Liver (tissue), 8 donors: ENCODE measurements at regions not wholly inside any gene's neighbourhood (a gene's known extent, or its start where the extent isn't known, plus 50 kb on each side); places are given as distances from the start of the nearest gene placed in this dataset.

ENCODE experiments used
- DNase-seq: peaks from one replicate; pipeline ENCODE4 v3.0.0-alpha.2; 2017; ENCODE audit warnings: low spot score
- H3K27ac ChIP-seq, 2 donors: one replicate each; pipeline ENCODE4 v1.7.0; 2013; ENCODE audit warnings: inconsistent platforms in 2 of 2, low read length in 2 of 2, control low read depth in 1 of 2, low read depth in 1 of 2, mild to moderate bottlenecking in 1 of 2
- H3K27me3 ChIP-seq, 4 donors: one replicate each; pipeline versions ENCODE4 v1.6.1 to v1.7.0; 2013; ENCODE audit warnings: low read length in 3 of 4, inconsistent platforms in 1 of 4, mild to moderate bottlenecking in 1 of 4, moderate library complexity in 1 of 4; ENCODE audit not compliant: control insufficient read depth in 4 of 4, insufficient read depth in 4 of 4
- H3K36me3 ChIP-seq, 4 donors: one replicate each; pipeline versions ENCODE4 v1.6.1 to v1.7.0; 2013; ENCODE audit warnings: low read length in 3 of 4, mild to moderate bottlenecking in 3 of 4, low read depth in 1 of 4, moderate library complexity in 1 of 4; ENCODE audit not compliant: control insufficient read depth in 4 of 4, insufficient read depth in 3 of 4
- H3K4me1 ChIP-seq, 4 donors: one replicate each; pipeline versions ENCODE4 v1.6.1 to v1.7.0; 2013; ENCODE audit warnings: low read length in 3 of 4, mild to moderate bottlenecking in 3 of 4, moderate library complexity in 1 of 4; ENCODE audit not compliant: control insufficient read depth in 4 of 4, insufficient read depth in 4 of 4
- H3K4me3 ChIP-seq, 3 donors: one replicate each; pipeline versions ENCODE4 v1.6.1 to v1.7.0; 2013; ENCODE audit warnings: low read length in 3 of 3, control low read depth in 1 of 3, low read depth in 1 of 3, mild to moderate bottlenecking in 1 of 3
- H3K9ac ChIP-seq, 2 donors: one replicate each; pipeline ENCODE4 v1.7.0; 2013; ENCODE audit warnings: low read length in 2 of 2, mild to moderate bottlenecking in 2 of 2, moderate library complexity in 2 of 2, control low read depth in 1 of 2, low read depth in 1 of 2
- H3K9me3 ChIP-seq, 4 donors: one replicate each; pipeline versions ENCODE4 v1.6.1 to v1.7.0; 2013; ENCODE audit warnings: low read length in 3 of 4; ENCODE audit not compliant: control insufficient read depth in 4 of 4
- EGR1 ChIP-seq, 2 donors: IDR thresholded peaks; 2 replicates each; pipeline ENCODE4 v1.6.1; 2016 to 2018; ENCODE audit warnings: antibody characterized with exemption in 2 of 2, low read depth in 2 of 2
- FOXA1 ChIP-seq: IDR thresholded peaks from 2 replicates; pipeline ENCODE4 v1.6.1; 2016; ENCODE audit warnings: antibody characterized with exemption
- FOXA2 ChIP-seq: IDR thresholded peaks from 2 replicates; pipeline ENCODE4 v1.6.1; 2016; ENCODE audit warnings: antibody characterized with exemption
- GABPA ChIP-seq, 2 donors: IDR thresholded peaks in 1 of 2; conservative IDR thresholded peaks in 1 of 2; 2 replicates each; pipeline ENCODE4 v1.6.1; 2016; ENCODE audit warnings: antibody characterized with exemption in 2 of 2, mild to moderate bottlenecking in 1 of 2, moderate library complexity in 1 of 2
- HNF4A ChIP-seq, 2 donors: conservative IDR thresholded peaks; 2 replicates each; pipeline ENCODE4 v1.6.1; 2016; ENCODE audit warnings: antibody characterized with exemption in 2 of 2, mild to moderate bottlenecking in 2 of 2
- HNF4G ChIP-seq: IDR thresholded peaks from 2 replicates; pipeline ENCODE4 v1.6.1; 2016; ENCODE audit warnings: antibody characterized with exemption
- JUND ChIP-seq, 2 donors: IDR thresholded peaks; 2 replicates each; pipeline ENCODE4 v1.6.1; 2016; ENCODE audit warnings: antibody characterized with exemption in 2 of 2
- NR2F2 ChIP-seq: IDR thresholded peaks from 2 replicates; pipeline ENCODE4 v1.6.1; 2016; ENCODE audit warnings: antibody characterized with exemption
- RAD21 ChIP-seq, 2 donors: IDR thresholded peaks; 2 replicates each; pipeline ENCODE4 v1.6.1; 2016; ENCODE audit warnings: antibody characterized with exemption in 2 of 2, mild to moderate bottlenecking in 2 of 2
- RXRA ChIP-seq, 2 donors: IDR thresholded peaks; 2 replicates each; pipeline ENCODE4 v1.6.1; 2017 to 2018; ENCODE audit warnings: antibody characterized with exemption in 2 of 2, mild to moderate bottlenecking in 1 of 2
- SP1 ChIP-seq: IDR thresholded peaks from 2 replicates; pipeline ENCODE4 v1.6.1; 2018; ENCODE audit warnings: antibody characterized with exemption, mild to moderate bottlenecking
- TAF1 ChIP-seq: conservative IDR thresholded peaks from 2 replicates; pipeline ENCODE4 v1.6.1; 2016; ENCODE audit warnings: antibody characterized with exemption, mild to moderate bottlenecking
- YY1 ChIP-seq: IDR thresholded peaks from 2 replicates; pipeline ENCODE4 v1.6.1; 2016; ENCODE audit warnings: antibody characterized with exemption, mild to moderate bottlenecking
- WGBS: extraction: QIAGEN DNeasy Blood & Tissue Kit; methylation state at CpG from one replicate; pipeline ENCODE4 v1.1.7; 2013; 5-methylcytosine and 5-hydroxymethylcytosine counted together
- TF ChIP-seq, protein P1 (sequence below): IDR thresholded peaks from 2 replicates; pipeline ENCODE4 v1.6.1; 2016; ENCODE audit warnings: antibody characterized with exemption
- TF ChIP-seq, protein P2 (sequence below): fragments of 150-350 bp; IDR thresholded peaks from 2 replicates; pipeline ENCODE4 v1.5.1; 2017; ENCODE audit warnings: improper control_type of control experiment, low read depth, low read length; ENCODE audit not compliant: missing input control
- TF ChIP-seq, protein P3 (sequence below): IDR thresholded peaks from 2 replicates; pipeline ENCODE4 v1.6.1; 2016; ENCODE audit warnings: antibody characterized with exemption
- TF ChIP-seq, protein P4 (sequence below): IDR thresholded peaks from 2 replicates; pipeline ENCODE4 v1.6.1; 2016; ENCODE audit warnings: antibody characterized with exemption
- TF ChIP-seq, protein P5 (sequence below): IDR thresholded peaks from 2 replicates; pipeline ENCODE4 v1.6.1; 2016; ENCODE audit warnings: antibody characterized with exemption, mild to moderate bottlenecking
- donor health status: healthy.
- donor health status: healthy.
- donor health status: healthy.
- donor health status: healthy.
- donor health status: healthy.

DNA sequence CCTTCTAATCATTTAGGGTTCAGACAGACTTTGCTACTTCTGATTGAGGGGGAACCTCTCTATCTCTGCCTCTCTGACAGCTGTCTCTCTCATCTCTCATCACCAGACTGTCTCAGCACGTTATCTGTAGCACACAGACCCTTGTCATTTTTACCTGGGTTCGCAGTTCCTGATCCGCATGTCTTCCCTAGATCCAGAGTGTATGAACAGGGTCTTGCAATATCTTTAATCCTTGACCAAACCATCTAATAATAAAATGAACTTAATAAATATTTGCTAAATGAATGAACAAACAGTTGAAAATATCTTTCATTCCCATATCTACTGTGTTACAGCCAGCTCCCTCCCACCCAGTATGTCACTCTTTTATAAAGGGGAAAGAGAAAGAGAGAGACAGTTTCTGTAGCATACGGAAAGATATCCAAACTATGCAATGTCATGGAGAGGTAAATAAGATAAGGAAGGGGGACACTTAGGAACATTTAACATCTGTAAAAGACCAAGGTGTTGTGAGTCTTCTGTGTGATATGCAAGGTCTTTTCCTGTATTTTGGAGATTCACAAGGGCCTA, 507.6 kb downstream of the SUCLG1 start:
- no peaks in the 10 kb centered on the region for H3K4me1 ChIP-seq
- TF ChIP-seq GABPA (IDR thresholded peaks at IDR 0.05 in 1 of 2, conservative IDR thresholded peaks at IDR 0.05 in 1 of 2) (no peak), NR2F2 (no peak), EGR1 (IDR thresholded peaks at IDR 0.05; ENCODE audit: low read depth in 2 of 2) (no peak), RAD21 (IDR thresholded peaks at IDR 0.05) (no peak), TAF1 (no peak), JUND (IDR thresholded peaks at IDR 0.05) (no peak), HNF4G (no peak), RXRA (IDR thresholded peaks at IDR 0.05) (no peak), HNF4A (conservative IDR thresholded peaks at IDR 0.05) (no peak), YY1 (no peak), FOXA1 (no peak), FOXA2 (no peak), SP1 (no peak)
- TF ChIP-seq, protein P1, sequence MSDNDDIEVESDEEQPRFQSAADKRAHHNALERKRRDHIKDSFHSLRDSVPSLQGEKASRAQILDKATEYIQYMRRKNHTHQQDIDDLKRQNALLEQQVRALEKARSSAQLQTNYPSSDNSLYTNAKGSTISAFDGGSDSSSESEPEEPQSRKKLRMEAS, result no peak
- TF ChIP-seq, protein P2, sequence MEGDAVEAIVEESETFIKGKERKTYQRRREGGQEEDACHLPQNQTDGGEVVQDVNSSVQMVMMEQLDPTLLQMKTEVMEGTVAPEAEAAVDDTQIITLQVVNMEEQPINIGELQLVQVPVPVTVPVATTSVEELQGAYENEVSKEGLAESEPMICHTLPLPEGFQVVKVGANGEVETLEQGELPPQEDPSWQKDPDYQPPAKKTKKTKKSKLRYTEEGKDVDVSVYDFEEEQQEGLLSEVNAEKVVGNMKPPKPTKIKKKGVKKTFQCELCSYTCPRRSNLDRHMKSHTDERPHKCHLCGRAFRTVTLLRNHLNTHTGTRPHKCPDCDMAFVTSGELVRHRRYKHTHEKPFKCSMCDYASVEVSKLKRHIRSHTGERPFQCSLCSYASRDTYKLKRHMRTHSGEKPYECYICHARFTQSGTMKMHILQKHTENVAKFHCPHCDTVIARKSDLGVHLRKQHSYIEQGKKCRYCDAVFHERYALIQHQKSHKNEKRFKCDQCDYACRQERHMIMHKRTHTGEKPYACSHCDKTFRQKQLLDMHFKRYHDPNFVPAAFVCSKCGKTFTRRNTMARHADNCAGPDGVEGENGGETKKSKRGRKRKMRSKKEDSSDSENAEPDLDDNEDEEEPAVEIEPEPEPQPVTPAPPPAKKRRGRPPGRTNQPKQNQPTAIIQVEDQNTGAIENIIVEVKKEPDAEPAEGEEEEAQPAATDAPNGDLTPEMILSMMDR, result no peak
- TF ChIP-seq, protein P3, sequence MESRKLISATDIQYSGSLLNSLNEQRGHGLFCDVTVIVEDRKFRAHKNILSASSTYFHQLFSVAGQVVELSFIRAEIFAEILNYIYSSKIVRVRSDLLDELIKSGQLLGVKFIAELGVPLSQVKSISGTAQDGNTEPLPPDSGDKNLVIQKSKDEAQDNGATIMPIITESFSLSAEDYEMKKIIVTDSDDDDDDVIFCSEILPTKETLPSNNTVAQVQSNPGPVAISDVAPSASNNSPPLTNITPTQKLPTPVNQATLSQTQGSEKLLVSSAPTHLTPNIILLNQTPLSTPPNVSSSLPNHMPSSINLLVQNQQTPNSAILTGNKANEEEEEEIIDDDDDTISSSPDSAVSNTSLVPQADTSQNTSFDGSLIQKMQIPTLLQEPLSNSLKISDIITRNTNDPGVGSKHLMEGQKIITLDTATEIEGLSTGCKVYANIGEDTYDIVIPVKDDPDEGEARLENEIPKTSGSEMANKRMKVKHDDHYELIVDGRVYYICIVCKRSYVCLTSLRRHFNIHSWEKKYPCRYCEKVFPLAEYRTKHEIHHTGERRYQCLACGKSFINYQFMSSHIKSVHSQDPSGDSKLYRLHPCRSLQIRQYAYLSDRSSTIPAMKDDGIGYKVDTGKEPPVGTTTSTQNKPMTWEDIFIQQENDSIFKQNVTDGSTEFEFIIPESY, result no peak
- TF ChIP-seq, protein P4, sequence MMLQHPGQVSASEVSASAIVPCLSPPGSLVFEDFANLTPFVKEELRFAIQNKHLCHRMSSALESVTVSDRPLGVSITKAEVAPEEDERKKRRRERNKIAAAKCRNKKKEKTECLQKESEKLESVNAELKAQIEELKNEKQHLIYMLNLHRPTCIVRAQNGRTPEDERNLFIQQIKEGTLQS, result no peak
- TF ChIP-seq, protein P5, sequence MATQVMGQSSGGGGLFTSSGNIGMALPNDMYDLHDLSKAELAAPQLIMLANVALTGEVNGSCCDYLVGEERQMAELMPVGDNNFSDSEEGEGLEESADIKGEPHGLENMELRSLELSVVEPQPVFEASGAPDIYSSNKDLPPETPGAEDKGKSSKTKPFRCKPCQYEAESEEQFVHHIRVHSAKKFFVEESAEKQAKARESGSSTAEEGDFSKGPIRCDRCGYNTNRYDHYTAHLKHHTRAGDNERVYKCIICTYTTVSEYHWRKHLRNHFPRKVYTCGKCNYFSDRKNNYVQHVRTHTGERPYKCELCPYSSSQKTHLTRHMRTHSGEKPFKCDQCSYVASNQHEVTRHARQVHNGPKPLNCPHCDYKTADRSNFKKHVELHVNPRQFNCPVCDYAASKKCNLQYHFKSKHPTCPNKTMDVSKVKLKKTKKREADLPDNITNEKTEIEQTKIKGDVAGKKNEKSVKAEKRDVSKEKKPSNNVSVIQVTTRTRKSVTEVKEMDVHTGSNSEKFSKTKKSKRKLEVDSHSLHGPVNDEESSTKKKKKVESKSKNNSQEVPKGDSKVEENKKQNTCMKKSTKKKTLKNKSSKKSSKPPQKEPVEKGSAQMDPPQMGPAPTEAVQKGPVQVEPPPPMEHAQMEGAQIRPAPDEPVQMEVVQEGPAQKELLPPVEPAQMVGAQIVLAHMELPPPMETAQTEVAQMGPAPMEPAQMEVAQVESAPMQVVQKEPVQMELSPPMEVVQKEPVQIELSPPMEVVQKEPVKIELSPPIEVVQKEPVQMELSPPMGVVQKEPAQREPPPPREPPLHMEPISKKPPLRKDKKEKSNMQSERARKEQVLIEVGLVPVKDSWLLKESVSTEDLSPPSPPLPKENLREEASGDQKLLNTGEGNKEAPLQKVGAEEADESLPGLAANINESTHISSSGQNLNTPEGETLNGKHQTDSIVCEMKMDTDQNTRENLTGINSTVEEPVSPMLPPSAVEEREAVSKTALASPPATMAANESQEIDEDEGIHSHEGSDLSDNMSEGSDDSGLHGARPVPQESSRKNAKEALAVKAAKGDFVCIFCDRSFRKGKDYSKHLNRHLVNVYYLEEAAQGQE, result no peak
- 92% methylated on average over 4 of the region's 4 CpGs for WGBS

More for the DNA sequence above, 507.6 kb downstream of the SUCLG1 start:
- H3K27ac ChIP-seq, result no peak overlapping the region
- no peak overlapping the region for H3K4me3 ChIP-seq
- no peaks in the 10 kb centered on the region for H3K9me3 ChIP-seq
- H3K36me3 ChIP-seq, result no peaks in the 10 kb centered on the region
- no peak for DNase-seq
- no peaks in the 10 kb centered on the region for H3K27me3 ChIP-seq
- H3K9ac ChIP-seq, result no peak overlapping the region
